ENCODE measurements at regions not wholly inside any gene's neighbourhood (a gene's known extent, or its start where the extent isn't known, plus 50 kb on each side); places are given as distances from the start of the nearest gene placed in this dataset.

GRCh38 chr10:128694851-128695725 is 568.9 kb upstream of the MKI67 start:
- H3K36me3 ChIP-seq (ENCODE audit: control insufficient read depth in 1 of 2, insufficient read depth in 2 of 2, low read length in 2 of 2): no peaks in the 10 kb centered on the region; a peak in 1 of 4 replicates
- peaks cover 79% of the 10 kb centered on the region for H3K27me3 ChIP-seq (ENCODE audit: insufficient read depth, low read length)
- no peak overlapping the region for H2AFZ ChIP-seq (ENCODE audit: low read depth, low read length, poor library complexity, severe bottlenecking)
- BruUV-seq (replicated peaks): no TSS peak
- CTCF ChIA-PET: no interaction called here
- peaks cover 0 to 9% of the 10 kb centered on the region in 2 experiments; a peak in 1 of 4 replicates for H3K4me1 ChIP-seq (ENCODE audit: control insufficient read depth in 1 of 2, insufficient read depth in 2 of 2, low read length in 2 of 2)
- no peaks in the 10 kb centered on the region for H3K79me2 ChIP-seq (ENCODE audit: insufficient read depth, low read length)
- no peaks in the 10 kb centered on the region for H3K9me2 ChIP-seq (ENCODE audit: insufficient read depth)
- DNase-seq (ENCODE audit: low read depth, low spot score): no peak
- RAD21 ChIA-PET (ENCODE audit: low non-redundant PET in 1 of 2, low total read pairs in 2 of 2, uncharacterized antibody in 2 of 2, unreplicated experiment in 2 of 2): no interaction called here
- no peak overlapping the region for H3K9ac ChIP-seq (ENCODE audit: low read length)
- H3K4me3 ChIP-seq (replicated peaks in 1 of 2; ENCODE audit: low read depth in 1 of 2, low read length in 2 of 2): no peak overlapping the region
- no peak overlapping the region for H3K27ac ChIP-seq (ENCODE audit: low read depth, low read length)
- ATAC-seq: no peak
- H4K20me1 ChIP-seq (ENCODE audit: insufficient read depth): no peaks in the 10 kb centered on the region
- intact Hi-C loops (cut with micrococcal nuclease): no loop called here
- no peak overlapping the region for H3K4me2 ChIP-seq (ENCODE audit: low read length)
- TF ChIP-seq POLR2AphosphoS5 (IDR thresholded peaks at IDR 0.05; ENCODE audit: low read depth, low read length): no peak
- no peak for TF ChIP-seq ATF3 (IDR thresholded peaks at IDR 0.05)
- TF ChIP-seq FOSL1 (IDR thresholded peaks at IDR 0.05; ENCODE audit: low read depth): no peak
- no peak for TF ChIP-seq SIN3A (IDR thresholded peaks at IDR 0.05; ENCODE audit: low read depth)
- POLR2A ChIA-PET: no interaction called here
- H3K9me3 ChIP-seq (ENCODE audit: control insufficient read depth in 1 of 2, insufficient read depth in 1 of 2, low read depth in 1 of 2, low read length in 2 of 2): no peaks in the 10 kb centered on the region

GRCh38 chr10:128695931-128696330 is 569.7 kb upstream of the MKI67 start:
- Histone ChIP-seq H3K9ac (ENCODE audit: low read length) (no peak overlapping the region), H3K27me3 (ENCODE audit: insufficient read depth, low read length) (peaks cover 87% of the 10 kb centered on the region), H3K9me2 (ENCODE audit: insufficient read depth) (no peaks in the 10 kb centered on the region), H4K20me1 (ENCODE audit: insufficient read depth) (no peaks in the 10 kb centered on the region; the same call in 1 of the 2 replicates), H3K9me3 (ENCODE audit: control insufficient read depth in 1 of 2, insufficient read depth in 1 of 2, low read depth in 1 of 2, low read length in 2 of 2) (no peaks in the 10 kb centered on the region), H3K4me3 (replicated peaks in 1 of 2; ENCODE audit: low read depth in 1 of 2, low read length in 2 of 2) (no peak overlapping the region), H2AFZ (ENCODE audit: low read depth, low read length, poor library complexity, severe bottlenecking) (no peak overlapping the region), H3K4me1 (ENCODE audit: control insufficient read depth in 1 of 2, insufficient read depth in 2 of 2, low read length in 2 of 2) (peaks cover 0 to 5% of the 10 kb centered on the region in 2 experiments; a peak in 1 of 4 replicates), H3K36me3 (ENCODE audit: control insufficient read depth in 1 of 2, insufficient read depth in 2 of 2, low read length in 2 of 2) (no peaks in the 10 kb centered on the region; a peak in 1 of 4 replicates), H3K27ac (ENCODE audit: low read depth, low read length) (no peak overlapping the region), H3K79me2 (ENCODE audit: insufficient read depth, low read length) (no peaks in the 10 kb centered on the region), H3K4me2 (ENCODE audit: low read length) (no peak overlapping the region)
- no peak for ATAC-seq
- ChIA-PET RAD21 (ENCODE audit: low non-redundant PET in 1 of 2, low total read pairs in 2 of 2, uncharacterized antibody in 2 of 2, unreplicated experiment in 2 of 2) (no interaction called here), CTCF (no interaction called here), POLR2A (no interaction called here)
- DNase-seq (ENCODE audit: low read depth, low spot score): no peak
- TF ChIP-seq MAX (IDR thresholded peaks at IDR 0.05) (no peak), FOSL1 (IDR thresholded peaks at IDR 0.05; ENCODE audit: low read depth) (no peak), POLR2A (IDR thresholded peaks at IDR 0.05; ENCODE audit: borderline replicate concordance, extremely low read depth, insufficient read depth, insufficient read length) (no peak), SRF (IDR thresholded peaks at IDR 0.05; ENCODE audit: low read depth) (no peak), ZNF274 (IDR thresholded peaks at IDR 0.05; ENCODE audit: low read depth, low read length) (no peak), CTCF (IDR thresholded peaks at IDR 0.05 in 2 of 3, conservative IDR thresholded peaks at IDR 0.05 in 1 of 3; ENCODE audit: borderline replicate concordance in 1 of 3, insufficient read depth in 1 of 3, low read depth in 2 of 3, low read length in 2 of 3) (no peak), EGR1 (IDR thresholded peaks at IDR 0.05; ENCODE audit: low read depth) (no peak), POLR2AphosphoS5 (IDR thresholded peaks at IDR 0.05; ENCODE audit: low read depth, low read length) (no peak), JUND (IDR thresholded peaks at IDR 0.05) (no peak), SP1 (IDR thresholded peaks at IDR 0.05; ENCODE audit: low read depth) (no peak)
- BruUV-seq (replicated peaks): no TSS peak
- intact Hi-C loops (cut with micrococcal nuclease): no loop called here
